Coronary artery (tissue), 2 donors: ENCODE measurements at regions not wholly inside any gene's neighbourhood (a gene's known extent, or its start where the extent isn't known, plus 50 kb on each side); places are given as distances from the start of the nearest gene placed in this dataset.
"Not testable (repeated sequence)": the region's sequence is repeated elsewhere in the genome, so short reads cannot be mapped to it uniquely, and the experiment has no call there.

Experiments
- DNase-seq: peaks from one replicate; pipeline ENCODE4 v3.0.0-alpha.2; 2017; ENCODE audit warnings: low spot score
- H3K27ac ChIP-seq, 2 donors: fragments of 200-600 bp; sonication (generic); one replicate each; pipeline ENCODE4 v1.5.1; 2016 to 2019
- H3K4me3 ChIP-seq: fragments of 200-600 bp; sonication (generic); 2 replicates; pipeline ENCODE4 v1.5.1; 2016; ENCODE audit warnings: mild to moderate bottlenecking, moderate library complexity
- CTCF ChIP-seq: fragments of 200-600 bp; sonication (generic); IDR thresholded peaks from one replicate; pipeline ENCODE4 v1.5.1; 2019; ENCODE audit warnings: antibody characterized with exemption

- no peak for DNase-seq
- peak overlapping the region; percentile 38 for H3K4me3 ChIP-seq
- H3K27ac ChIP-seq = peak overlapping the region; percentile 4 to 68
- TF ChIP-seq CTCF = no peak
These were observed 186.2 kb upstream of the SVIL start for GRCh38 chr10:29820890-29821461.

GRCh38 chr10:29816801-29817558 is 182.2 kb upstream of the SVIL start:
- H3K27ac ChIP-seq = no peak overlapping the region
- no peak for TF ChIP-seq CTCF
- H3K4me3 ChIP-seq = no peak overlapping the region
- DNase-seq = no peak

- TF ChIP-seq CTCF = no peak
- Histone ChIP-seq H3K4me3 (no peak overlapping the region), H3K27ac (no peak overlapping the region)
- no peak for DNase-seq
These were observed 180.8 kb upstream of the SVIL start for GRCh38 chr10:29815572-29815971.

GRCh38 chr10:29811751-29812427 is 177.1 kb upstream of the SVIL start:
- Histone ChIP-seq H3K4me3 (peak overlapping the region; percentile 2), H3K27ac (peak overlapping the region; percentile 87 to 95)
- peak; percentile 78 for DNase-seq
- no peak for TF ChIP-seq CTCF

GRCh38 chr10:29810816-29811215 is 176.0 kb upstream of the SVIL start:
- peak; percentile 49 for DNase-seq
- no peak for TF ChIP-seq CTCF
- Histone ChIP-seq H3K4me3 (no peak overlapping the region), H3K27ac (peak overlapping the region; percentile 87 to 95)

GRCh38 chr10:29810231-29810630 is 175.5 kb upstream of the SVIL start:
- H3K27ac ChIP-seq = peak overlapping the region in 1 of 2 donors; percentile 95
- DNase-seq, H3K4me3 ChIP-seq: not testable (repeated sequence)

- TF ChIP-seq CTCF = no peak
- H3K27ac ChIP-seq = no peak overlapping the region
- DNase-seq = no peak
- no peak overlapping the region for H3K4me3 ChIP-seq
These were observed 174.6 kb upstream of the SVIL start for GRCh38 chr10:29809383-29809782.
